T47D (cell line): ENCODE measurements at regions not wholly inside any gene's neighbourhood (a gene's known extent, or its start where the extent isn't known, plus 50 kb on each side); places are given as distances from the start of the nearest gene placed in this dataset.

Source experiments
- DNase-seq, 2 experiments: peaks; one replicate each; pipeline versions ENCODE4 v3.0.0 to v3.0.0-alpha.2; 2011 to 2012; ENCODE audit warnings: low read depth in 1 of 2, low spot score in 1 of 2
- JUND ChIP-seq: IDR thresholded peaks from 2 replicates; pipeline ENCODE4 v1.6.1; 2012; ENCODE audit warnings: low read depth
- in situ Hi-C: cut with HindIII; loops from 2 replicates; pipeline ENCODE4 v1.10.0; 2016; ENCODE audit warnings: low sequenced_read_pairs, low pct_unique_long_range_greater_than_20kb

- in situ Hi-C loops: no loop called here
- DNase-seq: no peak
- no peak for TF ChIP-seq JUND
Observed at GRCh38 chr13:108408672-108409071, 139.2 kb downstream of the TNFSF13B start.

GRCh38 chr13:108409730-108410129, 140.2 kb downstream of the TNFSF13B start:
- TF ChIP-seq JUND: no peak
- no peak for DNase-seq
- in situ Hi-C loops: no loop called here

- TF ChIP-seq JUND: no peak
- in situ Hi-C loops: no loop called here
Observed at GRCh38 chr13:108419768-108420167, 150.2 kb downstream of the TNFSF13B start.

GRCh38 chr13:108425056-108425455, 155.5 kb downstream of the TNFSF13B start:
- TF ChIP-seq JUND: no peak
- in situ Hi-C loops: no loop called here
- DNase-seq: no peak

More at GRCh38 chr13:108419768-108420167, 150.2 kb downstream of the TNFSF13B start:
- no peak for DNase-seq

GRCh38 chr13:108426893-108427292, 157.4 kb downstream of the TNFSF13B start:
- DNase-seq: peak in 1 of 2 experiments; percentile 23
- in situ Hi-C loops: no loop called here
- no peak for TF ChIP-seq JUND

- in situ Hi-C loops: no loop called here
- DNase-seq: no peak
- no peak for TF ChIP-seq JUND
Observed at GRCh38 chr13:108427355-108427754, 157.8 kb downstream of the TNFSF13B start.

- TF ChIP-seq JUND: no peak
- DNase-seq: no peak
- in situ Hi-C loops: no loop called here
Observed at GRCh38 chr13:108428691-108429090, 159.2 kb downstream of the TNFSF13B start.

- no peak for TF ChIP-seq JUND
- no peak for DNase-seq
- in situ Hi-C loops: no loop called here
Observed at GRCh38 chr13:108433976-108434755, 164.6 kb downstream of the TNFSF13B start.

- in situ Hi-C loops: no loop called here
- no peak for TF ChIP-seq JUND
Observed at GRCh38 chr13:108435393-108436149, 166.1 kb downstream of the TNFSF13B start.

GRCh38 chr13:108437496-108437895, 168.0 kb downstream of the TNFSF13B start:
- no peak for TF ChIP-seq JUND
- no peak for DNase-seq
- in situ Hi-C loops: no loop called here

More at GRCh38 chr13:108435393-108436149, 166.1 kb downstream of the TNFSF13B start:
- DNase-seq: no peak

GRCh38 chr13:108439556-108439955, 170.0 kb downstream of the TNFSF13B start:
- no peak for TF ChIP-seq JUND
- no peak for DNase-seq
- in situ Hi-C loops: no loop called here

GRCh38 chr13:108444448-108444847, 174.9 kb downstream of the TNFSF13B start:
- no peak for DNase-seq
- no peak for TF ChIP-seq JUND
- in situ Hi-C loops: no loop called here

GRCh38 chr13:108448891-108449290, 179.4 kb downstream of the TNFSF13B start:
- in situ Hi-C loops: no loop called here
- DNase-seq: no peak
- TF ChIP-seq JUND: no peak
